GM20000 (cell line): ENCODE measurements at regions not wholly inside any gene's neighbourhood (a gene's known extent, or its start where the extent isn't known, plus 50 kb on each side); places are given as distances from the start of the nearest gene placed in this dataset.

Source experiments
- DNase-seq: peaks from one replicate; pipeline ENCODE4 v3.0.0; 2012; ENCODE audit warnings: low spot score
- CTCF ChIP-seq: IDR thresholded peaks from 2 replicates; pipeline ENCODE4 v1.5.1; 2012; ENCODE audit warnings: mild to moderate bottlenecking, control low read depth; ENCODE audit errors: extremely low read depth, missing control alignments

- no peak for DNase-seq
- no peak for TF ChIP-seq CTCF
These were observed 323.0 kb downstream of the KCNJ2 start for GRCh38 chr17:70492368-70492767.

DNA sequence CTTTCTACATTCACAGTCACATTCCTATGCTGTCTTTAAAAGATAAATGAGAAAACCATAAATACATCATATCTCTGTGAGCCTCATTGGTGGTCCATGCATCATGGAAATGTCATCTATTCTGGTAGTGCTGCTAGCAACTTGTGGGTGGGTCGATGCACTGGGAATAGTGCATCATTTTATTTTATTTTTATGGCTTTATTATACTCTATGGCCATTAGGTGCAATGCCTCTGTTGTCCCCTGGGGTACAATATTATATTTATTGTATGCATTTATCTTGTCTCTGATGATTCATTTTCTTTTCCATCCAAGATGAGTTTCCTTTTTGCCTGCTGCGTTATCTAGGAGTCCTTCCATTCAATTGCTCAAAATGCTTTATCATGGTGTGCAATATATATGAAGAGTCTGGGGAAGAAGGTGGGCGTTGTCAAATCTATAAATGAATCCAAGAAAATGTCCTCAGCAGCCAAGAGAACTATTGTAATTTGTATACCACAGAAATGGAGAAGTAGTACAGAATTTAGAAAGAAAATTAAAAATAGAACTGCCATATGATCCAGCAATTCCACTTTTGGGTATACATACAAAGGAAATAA is 324.0 kb downstream of the KCNJ2 start:
- no peak for TF ChIP-seq CTCF
- DNase-seq: no peak

DNA sequence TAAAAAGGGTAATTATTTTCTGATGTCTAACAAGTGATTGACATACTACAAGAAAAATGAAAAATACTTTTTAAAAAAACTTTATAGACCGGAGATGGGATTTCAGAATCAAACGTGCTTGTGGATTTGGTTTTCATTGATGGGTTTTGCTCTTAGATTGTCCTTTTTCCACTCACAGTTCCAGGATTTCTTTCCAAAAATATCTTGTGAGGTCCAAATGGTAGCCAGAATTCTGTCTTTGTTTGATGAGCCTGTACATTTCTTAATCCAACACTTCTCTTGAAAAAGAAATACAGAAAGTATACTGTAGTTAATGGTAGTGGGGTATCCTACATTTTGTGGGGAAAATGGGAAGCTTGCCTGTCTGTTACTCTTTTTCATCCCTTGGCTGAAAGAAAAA is 329.3 kb downstream of the KCNJ2 start:
- TF ChIP-seq CTCF: no peak
- DNase-seq: no peak

- TF ChIP-seq CTCF: no peak
- no peak for DNase-seq
These were observed 329.9 kb downstream of the KCNJ2 start for GRCh38 chr17:70499067-70499786.

GRCh38 chr17:70503449-70503848 is 334.1 kb downstream of the KCNJ2 start:
- DNase-seq: no peak
- TF ChIP-seq CTCF: no peak

GRCh38 chr17:70510288-70510687 is 341.0 kb downstream of the KCNJ2 start:
- no peak for DNase-seq
- no peak for TF ChIP-seq CTCF

- no peak for TF ChIP-seq CTCF
These were observed 348.5 kb downstream of the KCNJ2 start for GRCh38 chr17:70517816-70518215.

More at GRCh38 chr17:70517816-70518215, 348.5 kb downstream of the KCNJ2 start:
- no peak for DNase-seq
